NCI-H1436 treated with DMSO at 0.1 percent for 48 hours (cell line): ENCODE measurements at regions not wholly inside any gene's neighbourhood (a gene's known extent, or its start where the extent isn't known, plus 50 kb on each side); places are given as distances from the start of the nearest gene placed in this dataset.

Experiments used
- DNase-seq: peaks from one replicate; lab custom pipeline; 2025; lab: John Stamatoyannopoulos, UW

- DNase-seq = no peak
These were observed 78.7 kb downstream of the RRM2 start for GRCh38 chr2:10201201-10201600.

- no peak for DNase-seq
These were observed 79.7 kb downstream of the RRM2 start for GRCh38 chr2:10202131-10202665.

DNA sequence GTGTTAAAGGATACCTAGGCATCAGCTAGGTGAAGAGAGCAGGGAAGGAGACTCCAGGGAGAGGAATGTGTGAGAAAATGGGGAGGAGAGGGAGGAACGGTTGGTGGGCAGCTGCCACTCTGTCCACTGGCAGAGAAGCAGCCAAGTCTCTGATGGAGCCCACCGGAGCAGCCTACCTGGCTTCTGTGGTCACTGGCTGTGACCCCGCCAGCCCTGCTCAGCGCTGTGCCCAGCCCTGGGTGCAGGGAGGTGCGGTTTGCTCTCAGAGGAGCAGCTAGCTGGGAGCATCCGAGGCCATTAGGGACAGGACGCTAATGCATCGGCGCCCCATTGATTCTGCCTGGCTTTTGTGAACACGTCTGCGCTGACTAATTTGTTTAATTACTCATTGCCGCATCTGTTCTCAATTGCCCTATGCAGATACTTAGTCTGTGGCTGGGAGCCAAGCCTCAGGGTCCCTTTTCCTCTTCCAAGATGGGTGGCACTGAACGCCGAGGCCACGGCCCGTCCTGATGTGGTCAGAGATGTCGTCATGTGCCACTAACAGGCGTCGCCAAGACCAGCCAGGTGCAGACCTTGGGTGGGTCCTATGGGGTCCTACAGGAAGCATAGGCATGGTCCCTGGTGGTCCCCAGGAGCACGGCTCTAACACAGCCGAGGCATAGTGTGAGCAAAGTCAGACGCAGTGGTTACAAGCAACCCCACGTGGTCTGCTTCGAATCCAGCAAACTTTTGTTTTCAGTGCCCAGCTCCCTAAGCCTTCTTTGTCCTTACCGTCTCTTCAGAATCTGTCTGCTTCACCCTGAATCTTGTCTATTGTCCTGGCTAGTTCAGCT is 82.0 kb downstream of the RRM2 start:
- DNase-seq = peak; percentile 13

DNA sequence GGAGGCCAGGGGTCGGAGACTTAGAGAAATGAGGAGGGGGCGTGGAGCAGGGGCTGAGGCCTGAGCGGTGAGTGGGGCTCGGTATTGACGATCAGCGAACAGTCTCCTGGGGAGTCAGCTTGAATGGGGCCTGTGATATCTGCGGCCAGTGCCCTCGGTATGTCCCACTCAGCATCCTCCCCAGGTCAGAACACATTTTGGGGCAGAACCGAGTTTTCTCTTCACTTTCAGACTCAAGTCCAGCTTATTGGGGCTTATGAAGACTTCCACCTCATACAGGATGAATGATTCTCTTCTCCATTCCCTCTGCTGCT is 82.6 kb downstream of the RRM2 start:
- no peak for DNase-seq

DNA sequence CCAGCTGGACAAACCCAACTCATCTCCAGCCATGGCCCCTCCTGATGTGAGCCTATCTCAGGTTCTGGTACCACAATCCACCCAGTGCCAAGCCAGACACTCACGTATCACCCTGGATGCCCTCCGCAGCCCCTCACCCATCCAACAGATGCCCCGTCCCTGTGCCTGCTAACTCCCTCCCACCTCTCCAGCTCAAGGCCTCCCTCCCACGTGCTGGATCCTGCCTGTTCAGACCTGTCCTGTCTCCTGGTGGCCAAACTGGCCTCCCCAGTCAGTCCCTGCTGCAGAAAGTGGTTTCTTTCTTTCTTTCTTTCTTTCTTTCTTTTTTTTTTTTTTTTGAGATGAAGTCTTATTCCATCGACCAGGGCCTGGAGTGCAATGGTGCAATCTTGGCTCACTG is 86.2 kb downstream of the RRM2 start:
- DNase-seq = no peak

DNA sequence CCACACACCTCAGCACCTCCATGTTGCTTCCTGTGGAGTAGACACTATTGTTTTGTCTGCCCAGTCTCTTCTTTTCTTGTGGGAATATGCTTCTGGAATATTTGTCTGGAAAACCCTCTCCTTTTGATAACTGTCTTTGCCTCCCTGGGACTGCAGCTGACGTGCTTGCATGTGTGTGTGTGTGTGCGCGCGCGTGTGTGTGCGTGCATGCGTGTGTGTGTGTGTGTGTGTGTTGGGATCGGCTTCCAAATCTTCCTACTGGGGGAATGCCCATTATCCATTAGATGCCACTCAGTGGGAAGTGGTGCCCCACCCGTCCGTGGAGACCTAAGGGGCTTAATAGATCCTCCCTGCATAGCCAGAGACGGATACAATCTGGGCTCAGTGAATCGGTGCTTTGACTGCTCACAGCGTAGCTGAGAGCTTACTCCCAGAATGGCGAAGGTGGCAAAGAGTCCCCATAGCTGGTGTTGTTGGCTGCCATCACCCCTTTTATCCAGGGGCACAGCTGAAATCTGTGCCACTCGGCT is 86.9 kb downstream of the RRM2 start:
- DNase-seq = no peak

- no peak for DNase-seq
These were observed 87.8 kb downstream of the RRM2 start for GRCh38 chr2:10210336-10210735.

DNA sequence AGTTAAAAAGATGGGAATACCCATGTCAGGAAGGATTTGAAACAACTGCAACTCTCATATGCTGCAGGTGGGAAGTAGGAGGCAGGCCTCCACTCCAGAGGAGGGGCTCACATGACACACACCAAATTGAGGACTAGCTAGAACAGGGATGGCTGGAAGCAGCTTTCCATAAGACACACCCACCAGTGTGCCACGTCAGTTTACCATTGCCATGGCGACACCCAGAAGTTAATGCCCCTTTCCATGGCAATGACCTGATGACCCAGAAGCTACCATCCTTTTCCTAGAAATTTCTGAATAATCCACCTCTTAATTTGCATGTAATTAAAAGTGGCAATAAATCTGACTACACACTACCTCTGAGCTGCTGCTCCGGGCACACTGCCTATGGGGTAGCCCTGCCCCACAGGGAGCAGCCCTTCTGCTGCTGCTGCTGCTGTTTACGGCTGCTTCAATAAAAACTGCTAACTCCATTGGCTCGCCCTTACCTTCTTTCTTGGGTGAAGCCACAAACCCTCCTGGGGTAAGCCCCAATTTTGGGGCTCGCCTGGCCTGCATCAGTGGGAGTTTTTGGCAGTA is 89.4 kb downstream of the RRM2 start:
- no peak for DNase-seq

- no peak for DNase-seq
These were observed 89.9 kb upstream of the HPCAL1 start for GRCh38 chr2:10212827-10213226.

GRCh38 chr2:10214179-10214578 is 88.5 kb upstream of the HPCAL1 start:
- no peak for DNase-seq

DNA sequence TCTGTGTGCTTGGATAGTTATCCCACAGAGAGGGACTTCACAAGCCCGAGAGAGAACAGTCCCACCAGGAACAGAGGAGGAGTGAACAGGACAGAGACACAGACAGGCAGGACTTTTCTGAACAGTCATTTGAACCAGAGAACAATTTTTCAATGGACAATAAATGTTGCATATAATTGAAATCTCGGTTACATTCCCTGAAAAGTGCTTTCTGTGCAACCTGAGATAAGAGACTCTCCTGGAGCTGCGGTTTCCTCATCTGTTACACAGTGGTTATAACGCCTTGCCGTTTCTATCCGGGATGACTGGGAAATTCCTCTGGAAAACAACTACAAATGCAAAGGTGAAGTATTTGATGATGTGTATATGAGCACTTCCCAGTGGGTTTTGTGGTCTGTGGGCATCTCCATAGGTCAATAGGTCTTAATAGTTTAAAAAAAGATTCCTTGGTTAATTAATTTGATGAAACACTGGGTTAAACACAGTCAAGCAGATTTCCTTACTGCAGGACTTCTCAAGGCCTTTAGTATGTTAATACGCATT is 87.2 kb upstream of the HPCAL1 start:
- DNase-seq = no peak

DNA sequence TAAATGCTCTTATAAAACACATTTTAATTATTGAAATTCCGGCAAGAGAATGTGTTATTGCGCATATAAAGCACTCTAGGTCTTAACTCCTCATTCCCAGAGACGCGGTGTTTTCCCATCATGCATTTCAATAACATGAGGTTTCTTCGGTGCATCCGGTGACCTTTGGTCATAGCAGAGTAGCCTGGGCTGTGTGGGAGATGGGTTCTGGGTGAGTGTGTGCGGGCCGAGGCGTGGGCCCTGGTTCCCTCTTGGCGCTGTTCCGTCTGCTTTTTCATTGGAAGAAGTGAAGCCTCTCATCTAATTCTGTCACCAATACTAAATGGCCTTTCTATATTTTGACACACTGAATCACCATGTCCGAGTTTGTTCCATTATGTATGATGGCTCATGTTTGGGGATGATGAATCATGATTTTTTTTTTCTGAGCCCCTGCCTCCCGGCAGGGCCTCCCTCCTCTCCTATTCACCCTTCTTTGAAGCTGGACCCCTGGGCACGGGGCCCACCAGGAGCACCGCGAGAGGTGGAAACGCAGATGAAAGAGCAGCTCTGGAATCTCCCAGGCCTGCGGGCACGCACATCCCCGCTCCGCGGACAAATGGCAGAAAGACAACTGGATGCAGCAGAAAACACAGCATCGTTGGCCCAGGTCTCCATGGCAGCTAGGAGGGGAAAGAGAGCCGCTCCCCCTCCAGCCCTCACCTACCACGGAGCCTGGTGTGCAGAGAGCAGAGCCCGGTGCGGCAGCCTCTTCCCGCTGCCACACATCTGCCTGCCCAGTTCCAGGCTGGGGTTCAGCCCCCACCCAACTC is 85.8 kb upstream of the HPCAL1 start:
- no peak for DNase-seq

DNA sequence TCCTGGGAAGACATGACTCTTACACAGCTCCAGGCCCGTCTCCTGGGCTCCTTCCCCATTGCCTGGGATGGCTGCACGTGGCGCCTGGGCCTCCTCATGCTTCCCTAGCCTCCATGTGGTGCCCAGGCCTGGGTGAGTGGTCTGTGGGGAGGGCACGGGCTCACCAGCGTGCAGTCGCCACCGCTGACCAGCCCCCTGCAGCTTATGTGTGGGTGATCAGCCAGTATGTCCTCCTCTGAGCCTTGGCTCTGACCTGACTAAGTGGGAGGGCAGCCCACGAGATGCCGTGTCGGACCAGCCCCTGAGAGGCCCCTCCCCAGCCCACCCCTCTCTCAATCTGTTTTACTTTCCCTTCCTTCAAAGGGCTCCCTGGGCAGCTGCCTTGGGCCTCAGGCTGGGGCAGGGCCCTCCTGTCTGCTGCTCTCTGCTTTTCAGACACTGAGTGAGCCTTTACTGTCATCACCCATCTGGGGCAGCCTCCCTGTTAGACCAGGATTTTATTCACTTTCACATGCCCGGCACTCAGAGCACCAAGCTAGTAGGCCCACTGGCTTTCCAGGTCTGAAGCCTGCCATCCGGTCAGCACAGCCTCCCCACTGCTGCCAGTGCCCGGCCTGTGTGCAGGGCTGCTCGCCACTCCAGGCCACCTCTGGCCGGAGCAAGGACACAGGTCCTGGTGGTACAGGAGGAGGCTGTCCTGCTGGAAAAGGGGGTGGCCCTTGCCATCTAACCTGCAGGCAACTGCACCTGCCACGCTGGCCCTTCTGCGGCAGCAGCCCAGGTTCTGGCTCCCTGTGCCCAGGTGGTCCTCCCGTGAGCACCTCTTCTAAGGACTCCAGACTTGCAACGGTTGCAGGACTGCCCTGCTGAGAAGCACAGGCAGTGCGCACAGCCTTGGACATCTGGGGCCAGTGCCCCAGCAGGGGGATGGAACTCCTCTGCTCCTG is 84.9 kb upstream of the HPCAL1 start:
- DNase-seq = no peak

DNA sequence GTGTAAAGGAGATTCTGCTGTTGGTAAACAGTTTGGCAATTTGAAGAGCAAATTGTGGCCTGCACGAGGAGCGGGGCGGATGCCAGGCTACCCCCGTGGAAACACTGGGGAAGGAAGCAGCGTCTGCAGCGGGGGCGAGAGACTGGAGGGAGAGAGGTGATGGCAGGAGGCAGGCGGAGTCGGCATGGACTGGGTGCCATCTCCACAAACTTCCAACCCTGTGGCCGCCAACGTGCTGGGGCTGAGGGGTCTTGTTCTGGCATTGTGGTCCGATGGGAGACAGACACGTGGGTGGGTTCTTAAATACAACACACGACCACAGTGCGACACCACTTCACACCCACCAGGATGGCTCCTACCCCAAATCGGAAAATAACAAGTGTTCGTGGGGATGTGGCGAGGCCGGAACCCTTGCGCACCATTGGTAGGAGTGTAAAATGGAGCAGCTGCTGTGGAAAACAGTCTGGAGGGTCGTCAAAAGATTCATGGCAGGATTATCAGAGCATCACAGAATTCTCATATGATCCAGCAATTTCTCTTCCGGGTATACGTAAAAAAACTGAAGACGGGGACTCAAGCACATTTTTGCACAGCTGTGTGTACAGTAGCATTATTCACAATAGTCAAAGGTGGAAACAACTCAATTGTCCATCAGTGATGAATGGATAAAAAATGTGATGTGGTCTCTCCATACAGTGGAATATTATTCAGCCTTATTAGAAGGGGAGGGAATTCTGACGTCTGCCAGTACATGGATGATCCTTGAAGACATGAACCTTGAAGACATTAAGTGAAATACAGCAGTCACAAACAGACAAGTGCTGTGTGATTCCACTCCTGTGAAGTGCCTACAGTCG is 82.4 kb upstream of the HPCAL1 start:
- DNase-seq = no peak

DNA sequence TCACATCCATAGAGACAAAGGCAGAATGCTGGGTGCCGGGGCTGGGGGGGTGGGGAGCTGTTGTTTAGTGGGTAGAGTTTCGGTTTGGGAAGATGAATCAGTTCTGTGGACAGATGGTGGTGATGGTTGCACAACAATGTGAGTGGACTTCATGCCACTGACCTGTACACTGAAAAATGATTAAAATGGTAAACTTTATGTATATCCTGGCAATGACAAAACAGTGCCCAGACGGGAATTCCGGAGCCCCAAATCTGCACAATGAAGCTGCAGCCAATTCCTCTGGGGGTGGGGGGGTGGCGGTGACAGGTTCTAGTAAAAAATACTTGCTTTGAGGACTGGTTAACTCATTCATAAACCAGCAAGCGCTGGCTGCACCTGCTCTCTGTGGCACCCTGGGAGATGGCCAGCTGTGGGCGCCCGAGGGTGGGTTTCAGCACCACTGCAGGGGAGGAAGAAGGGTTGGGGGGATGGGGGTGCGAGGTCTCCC is 81.8 kb upstream of the HPCAL1 start:
- no peak for DNase-seq

DNA sequence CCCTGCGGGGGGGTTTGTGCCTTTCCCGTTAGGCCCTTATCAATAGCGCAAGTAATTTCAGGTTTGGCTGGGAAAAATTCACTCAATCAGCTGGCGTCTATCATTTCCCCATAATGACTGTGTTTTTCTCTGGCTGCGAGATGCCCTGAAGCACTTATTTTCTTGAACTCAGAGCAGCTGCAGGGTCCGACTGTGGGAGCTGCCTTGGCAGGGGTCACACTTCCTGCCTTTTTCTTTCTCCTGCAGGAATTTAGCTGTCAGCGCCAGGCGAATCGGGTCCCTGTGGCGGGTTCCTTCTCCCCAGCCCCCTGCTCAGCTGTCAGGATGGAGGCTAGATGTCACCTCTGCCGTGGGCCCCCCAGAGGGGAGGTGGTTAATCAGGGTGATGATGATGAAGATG is 81.3 kb upstream of the HPCAL1 start:
- DNase-seq = no peak

DNA sequence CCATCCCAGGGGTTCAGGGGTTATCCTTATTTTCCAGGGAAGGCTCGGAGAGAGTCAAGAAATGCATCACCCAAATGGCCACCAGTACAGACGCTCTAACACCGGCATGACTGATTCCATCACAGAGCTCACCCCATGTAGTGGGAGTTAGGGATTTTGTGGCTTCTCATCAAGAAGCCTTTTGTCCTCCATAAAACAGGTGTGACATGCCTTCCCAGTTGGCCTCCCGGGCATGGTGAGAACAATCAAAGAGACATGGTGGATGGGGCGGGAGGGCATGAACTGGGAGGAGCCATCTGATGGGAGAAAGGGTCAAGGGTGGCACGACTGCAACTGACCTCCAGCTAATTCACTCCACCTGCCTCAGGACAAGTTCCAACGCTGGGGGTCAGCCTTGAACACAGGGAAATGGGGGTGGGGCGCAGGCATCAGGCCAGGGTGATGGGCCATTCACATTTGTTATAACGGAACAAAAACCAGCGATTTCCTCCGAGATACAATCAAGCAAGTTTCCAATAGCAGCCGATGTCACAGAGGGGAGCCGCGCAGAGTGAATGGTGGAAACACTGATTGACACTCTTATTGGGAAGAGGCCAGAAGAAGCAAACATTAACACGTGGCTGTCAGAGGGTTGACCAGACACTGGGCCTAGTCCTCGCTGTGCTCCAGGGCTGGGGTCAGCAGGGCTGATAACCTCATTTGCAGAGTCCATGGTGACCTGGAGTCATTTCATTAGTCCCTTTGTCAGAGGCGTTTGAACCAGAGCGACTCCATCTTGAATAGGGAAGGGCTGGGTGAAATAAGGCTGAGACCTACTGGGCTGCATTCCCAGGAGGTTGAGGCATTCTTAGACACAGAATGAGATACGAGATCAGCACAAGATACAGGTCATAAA is 80.5 kb upstream of the HPCAL1 start:
- no peak for DNase-seq

DNA sequence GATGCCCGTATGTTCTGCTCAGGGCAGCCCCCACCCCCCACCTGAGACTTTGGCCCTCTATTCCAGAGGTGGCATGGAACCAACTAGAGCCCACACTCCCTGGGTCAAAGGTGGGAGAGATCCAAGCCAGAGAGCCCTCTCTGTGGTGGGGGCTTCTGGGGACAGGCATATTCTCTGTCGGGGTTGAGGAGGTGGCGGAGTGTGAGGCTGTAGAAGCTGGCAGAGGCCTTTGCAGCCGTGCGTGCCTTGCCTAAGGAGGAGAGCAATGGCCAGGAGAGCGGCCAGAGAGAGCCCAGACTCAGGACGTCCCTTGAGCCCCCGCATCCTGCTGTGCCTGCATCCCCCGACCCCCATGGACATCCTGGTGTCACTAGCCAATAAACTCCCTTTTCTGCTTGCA is 79.2 kb upstream of the HPCAL1 start:
- no peak for DNase-seq
